Adrenal gland (tissue), 9 donors: ENCODE measurements at regions not wholly inside any gene's neighbourhood (a gene's known extent, or its start where the extent isn't known, plus 50 kb on each side); places are given as distances from the start of the nearest gene placed in this dataset.

ENCODE experiments used
- DNase-seq, 7 donors: peaks; one replicate each; pipeline ENCODE4 v3.0.0-alpha.2; 2019 to 2020
- H3K27ac ChIP-seq, 5 donors: fragments of 200-600 bp; sonication (generic) in 4 of 5; 1 replicate in 3 of 5; 2 replicates in 2 of 5; pipeline versions ENCODE4 v1.5.1 to v1.8.0; 2016 to 2020; ENCODE audit warnings: mild to moderate bottlenecking in 1 of 5
- H3K27me3 ChIP-seq: fragments of 200-600 bp; 2 replicates; pipeline ENCODE4 v1.8.0; 2021
- H3K36me3 ChIP-seq, 2 donors: fragments of 200-600 bp; replicated peaks in 1 of 2; 1 replicate in 1 of 2; 2 replicates in 1 of 2; pipeline versions ENCODE4 v1.5.1 to v1.8.0; 2018 to 2022
- H3K4me1 ChIP-seq, 2 donors: fragments of 200-600 bp; replicated peaks in 1 of 2; 1 replicate in 1 of 2; 2 replicates in 1 of 2; pipeline versions ENCODE4 v1.5.1 to v1.8.0; 2018 to 2021
- H3K4me3 ChIP-seq, 4 donors: fragments of 200-600 bp; sonication (generic) in 3 of 4; one replicate each; pipeline ENCODE4 v1.5.1; 2016 to 2018
- H3K9me3 ChIP-seq, 3 donors: fragments of 200-600 bp; sonication (generic) in 1 of 3; replicated peaks in 1 of 3; 1 replicate in 2 of 3; 2 replicates in 1 of 3; pipeline versions ENCODE4 v1.5.1 to v1.8.0; 2016 to 2021
- CTCF ChIP-seq, 6 experiments: fragments of 450-650 bp in 4 of 6; fragments of 200-600 bp in 2 of 6; sonication (generic) in 1 of 6; IDR thresholded peaks; 1 replicate in 5 of 6; 2 replicates in 1 of 6; pipeline versions ENCODE4 v1.5.1 to v1.8.0; 2016 to 2021; ENCODE audit warnings: antibody characterized with exemption in 6 of 6, mild to moderate bottlenecking in 2 of 6, moderate library complexity in 1 of 6
- POLR2A ChIP-seq, 2 donors: fragments of 450-650 bp; IDR thresholded peaks; one replicate each; pipeline ENCODE4 v1.6.1; 2017; ENCODE audit warnings: antibody characterized with exemption in 2 of 2, mild to moderate bottlenecking in 2 of 2, moderate library complexity in 1 of 2
- WGBS, 4 donors: extraction: QIAGEN DNeasy Blood & Tissue Kit in 2 of 4; methylation state at CpG; one replicate each; pipeline versions ENCODE4 v1.1.5 to v1.1.7; 2013 to 2017; 5-methylcytosine and 5-hydroxymethylcytosine counted together
- intact Hi-C, 2 donors: fragments of 100-400 bp; cut with DNase I; formaldehyde crosslinking; loops; one replicate each; pipeline versions ENCODE4 v1.14.1 to v1.15.0; 2022 to 2023
- donor health status: healthy with polysubstance abuse.
- donor health status: Bipolar disorder and iron deficiency.
- donor health status: DM: yes; HTN: yes; CAD: no.
- donor health status: DM: no; HTN: no; CAD: no.
- donor health status: DM: no; HTN: no; CAD: no.

- WGBS, 4 donors: 69 to 78% (median 74%) methylated on average over 5 of the region's 5 CpGs
- DNase-seq: no peak
- intact Hi-C loops: no loop called here
Measured at GRCh38 chr17:71057938-71058337, 888.6 kb downstream of the KCNJ2 start.

GRCh38 chr17:71063127-71063526 is 893.8 kb downstream of the KCNJ2 start:
- intact Hi-C loops: no loop called here
- H3K4me3 ChIP-seq: no peak overlapping the region
- no peak for TF ChIP-seq CTCF (IDR thresholded peaks at IDR 0.05)
- TF ChIP-seq POLR2A (IDR thresholded peaks at IDR 0.05): no peak
- no peaks in the 10 kb centered on the region for H3K9me3 ChIP-seq
- no peaks in the 10 kb centered on the region for H3K4me1 ChIP-seq
- H3K27ac ChIP-seq: no peak overlapping the region
- 54 to 70% (median 57%) methylated on average over 2 of the region's 2 CpGs for WGBS, 4 donors
- no peaks in the 10 kb centered on the region for H3K27me3 ChIP-seq
- H3K36me3 ChIP-seq: no peaks in the 10 kb centered on the region
- no peak for DNase-seq

More at GRCh38 chr17:71057938-71058337, 888.6 kb downstream of the KCNJ2 start:
- no peaks in the 10 kb centered on the region for H3K9me3 ChIP-seq
- H3K27me3 ChIP-seq: no peaks in the 10 kb centered on the region
- H3K27ac ChIP-seq: no peak overlapping the region
- TF ChIP-seq CTCF (IDR thresholded peaks at IDR 0.05): no peak
- no peak for TF ChIP-seq POLR2A (IDR thresholded peaks at IDR 0.05)
- no peaks in the 10 kb centered on the region for H3K36me3 ChIP-seq
- H3K4me1 ChIP-seq: no peaks in the 10 kb centered on the region
- H3K4me3 ChIP-seq: no peak overlapping the region

GRCh38 chr17:71063559-71063958 is 894.2 kb downstream of the KCNJ2 start:
- no peak overlapping the region for H3K27ac ChIP-seq
- TF ChIP-seq POLR2A (IDR thresholded peaks at IDR 0.05) (no peak), CTCF (IDR thresholded peaks at IDR 0.05) (no peak)
- WGBS, 4 donors: 62 to 69% (median 67%) methylated on average over 3 of the region's 3 CpGs

GRCh38 chr17:71067669-71068407 is 898.5 kb downstream of the KCNJ2 start:
- Histone ChIP-seq H3K4me1 (no peaks in the 10 kb centered on the region), H3K36me3 (no peaks in the 10 kb centered on the region), H3K9me3 (no peaks in the 10 kb centered on the region), H3K27ac (no peak overlapping the region), H3K27me3 (no peaks in the 10 kb centered on the region), H3K4me3 (no peak overlapping the region)
- WGBS, 4 donors: 39 to 49% (median 44%) methylated on average over 9 of the region's 9 CpGs
- intact Hi-C loops: no loop called here
- DNase-seq: no peak
- TF ChIP-seq POLR2A (IDR thresholded peaks at IDR 0.05) (no peak), CTCF (IDR thresholded peaks at IDR 0.05) (no peak)

More at GRCh38 chr17:71063559-71063958, 894.2 kb downstream of the KCNJ2 start:
- Histone ChIP-seq H3K36me3 (no peaks in the 10 kb centered on the region), H3K4me3 (no peak overlapping the region), H3K27me3 (no peaks in the 10 kb centered on the region), H3K9me3 (no peaks in the 10 kb centered on the region), H3K4me1 (no peaks in the 10 kb centered on the region)
- no peak for DNase-seq
- intact Hi-C loops: no loop called here
